SK-N-MC (cell line): ENCODE measurements at regions not wholly inside any gene's neighbourhood (a gene's known extent, or its start where the extent isn't known, plus 50 kb on each side); places are given as distances from the start of the nearest gene placed in this dataset.

ENCODE experiments used
- EZH2 ChIP-seq: fragments of 200-600 bp; sonication (generic); IDR thresholded peaks from one replicate; pipeline ENCODE4 v1.6.1; 2017; ENCODE audit warnings: antibody characterized with exemption
- POLR2AphosphoS5 ChIP-seq: IDR thresholded peaks from 2 replicates; pipeline ENCODE4 v1.6.1; 2012; ENCODE audit warnings: mild to moderate bottlenecking, low read depth, low read length, borderline replicate concordance

DNA sequence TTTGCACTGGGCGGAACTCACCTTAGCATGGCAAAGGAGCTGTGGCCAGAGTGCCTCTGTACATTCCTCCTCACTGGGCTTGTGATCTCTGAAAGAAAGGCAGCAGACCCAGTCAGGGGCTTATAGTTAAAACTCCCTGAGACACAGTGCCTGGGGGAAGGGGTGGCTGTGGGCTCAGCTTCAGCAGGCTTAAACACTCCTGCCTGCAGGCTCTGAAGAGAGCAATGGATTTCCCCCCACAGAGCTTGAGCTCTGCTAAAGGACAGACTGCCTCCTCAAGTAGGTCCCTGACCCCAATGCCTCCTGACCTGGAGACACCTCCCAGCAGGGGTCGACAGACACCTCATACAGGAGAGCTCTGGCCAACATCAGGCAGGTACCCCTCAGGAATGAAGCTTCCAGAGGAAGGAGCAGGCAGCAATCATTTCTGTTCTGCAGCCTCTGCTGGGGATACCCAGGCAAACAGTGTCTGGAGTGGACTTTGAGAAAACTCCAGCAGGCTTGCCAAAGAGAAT, 327.5 kb upstream of the SLC16A7 start:
- TF ChIP-seq POLR2AphosphoS5 (no peak), EZH2 (no peak)
